ENCODE measurements at regions not wholly inside any gene's neighbourhood (a gene's known extent, or its start where the extent isn't known, plus 50 kb on each side); places are given as distances from the start of the nearest gene placed in this dataset.
A peak's percentile ranks its signal among the peaks of the same experiment; 100 is the strongest.

GRCh38 chr7:49486974-49487829, 286.2 kb upstream of the VWC2 start:
- Mint-ChIP-seq H3K36me3 (no peaks in the 10 kb centered on the region), H3K4me3 (no peak overlapping the region), H3K4me1 (peaks cover 61% of the 10 kb centered on the region), H3K27ac (peak overlapping the region; percentile 96), H3K27me3 (ENCODE audit: low read depth) (no peaks in the 10 kb centered on the region), H3K9me3 (peaks cover 15% of the 10 kb centered on the region; the same call in 1 of the 2 replicates)
- peak; percentile 86 for ATAC-seq
- POLR2A ChIA-PET: no interaction called here
- 0 out of 2 replicates have a peak, but pooled peaks have one; percentile 37 for TF ChIP-seq CREM (CRISPR knock-in tag; IDR thresholded peaks at IDR 0.05)
- TF ChIP-seq ZNF396 (CRISPR knock-in tag; IDR thresholded peaks at IDR 0.05; ENCODE audit: borderline replicate concordance): no peak
- no peak for TF ChIP-seq NR3C1 (CRISPR knock-in tag; conservative IDR thresholded peaks at IDR 0.05; ENCODE audit: low read depth)
- TF ChIP-seq CREB1 (CRISPR knock-in tag; IDR thresholded peaks at IDR 0.05): no peak
- TF ChIP-seq IRF2 (CRISPR knock-in tag; IDR thresholded peaks at IDR 0.05; ENCODE audit: borderline replicate concordance, low read depth): no peak
- TF ChIP-seq E2F4 (CRISPR knock-in tag; IDR thresholded peaks at IDR 0.05; ENCODE audit: borderline replicate concordance, low read depth): no peak
- 0 out of 2 replicates have a peak, but pooled peaks have one; percentile 33 for TF ChIP-seq TEAD1 (CRISPR knock-in tag; IDR thresholded peaks at IDR 0.05)
- CTCF ChIA-PET: interaction anchor here (0.6 to 1.5 kb wide), 3 partner anchors 149 to 303 kb away, joined by 3 to 4 read pairs (median 4); no protein-coding TSS in a partner anchor
- DNase-seq (ENCODE audit: low spot score): no peak

- no peak for ATAC-seq
- peak overlapping the region; percentile 96 for H3K27ac Mint-ChIP-seq
- DNase-seq (ENCODE audit: low spot score): no peak
- H3K4me3 Mint-ChIP-seq: no peak overlapping the region
- ChIA-PET CTCF (interaction anchor here (1.5 kb wide), 1 partner anchor 289 kb away, joined by 4 read pairs; no protein-coding TSS in a partner anchor), POLR2A (no interaction called here)
- no peaks in the 10 kb centered on the region for H3K27me3 Mint-ChIP-seq (ENCODE audit: low read depth)
- no peaks in the 10 kb centered on the region for H3K36me3 Mint-ChIP-seq
- TF ChIP-seq MAX (CRISPR knock-in tag; IDR thresholded peaks at IDR 0.05) (no peak), IRF2 (CRISPR knock-in tag; IDR thresholded peaks at IDR 0.05; ENCODE audit: borderline replicate concordance, low read depth) (no peak), ETV6 (CRISPR knock-in tag; IDR thresholded peaks at IDR 0.05) (no peak)
- TF ChIP-seq, protein P1, sequence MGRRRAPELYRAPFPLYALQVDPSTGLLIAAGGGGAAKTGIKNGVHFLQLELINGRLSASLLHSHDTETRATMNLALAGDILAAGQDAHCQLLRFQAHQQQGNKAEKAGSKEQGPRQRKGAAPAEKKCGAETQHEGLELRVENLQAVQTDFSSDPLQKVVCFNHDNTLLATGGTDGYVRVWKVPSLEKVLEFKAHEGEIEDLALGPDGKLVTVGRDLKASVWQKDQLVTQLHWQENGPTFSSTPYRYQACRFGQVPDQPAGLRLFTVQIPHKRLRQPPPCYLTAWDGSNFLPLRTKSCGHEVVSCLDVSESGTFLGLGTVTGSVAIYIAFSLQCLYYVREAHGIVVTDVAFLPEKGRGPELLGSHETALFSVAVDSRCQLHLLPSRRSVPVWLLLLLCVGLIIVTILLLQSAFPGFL (CRISPR knock-in tag; IDR thresholded peaks at IDR 0.05; ENCODE audit: borderline replicate concordance): no peak
- H3K4me1 Mint-ChIP-seq: peaks cover 61% of the 10 kb centered on the region
- peaks cover 15% of the 10 kb centered on the region; the same call in 1 of the 2 replicates for H3K9me3 Mint-ChIP-seq
These were observed 285.7 kb upstream of the VWC2 start for GRCh38 chr7:49487830-49488140.

- ChIA-PET CTCF (no interaction called here), POLR2A (no interaction called here)
- no peaks in the 10 kb centered on the region for H3K27me3 Mint-ChIP-seq (ENCODE audit: low read depth)
- peaks cover 58% of the 10 kb centered on the region for H3K4me1 Mint-ChIP-seq
- DNase-seq (ENCODE audit: low spot score) (no peak), ATAC-seq (no peak)
- H3K9me3 Mint-ChIP-seq: peaks cover 10% of the 10 kb centered on the region; the same call in 1 of the 2 replicates
- no peak for TF ChIP-seq NFE2L1 (CRISPR knock-in tag; IDR thresholded peaks at IDR 0.05)
- no peak for TF ChIP-seq MXD4 (CRISPR knock-in tag; IDR thresholded peaks at IDR 0.05; ENCODE audit: borderline replicate concordance)
- no peak for TF ChIP-seq FOXP1 (CRISPR knock-in tag; IDR thresholded peaks at IDR 0.05; ENCODE audit: borderline replicate concordance)
- TF ChIP-seq ETV6 (CRISPR knock-in tag; IDR thresholded peaks at IDR 0.05): no peak
- TF ChIP-seq, protein P2, sequence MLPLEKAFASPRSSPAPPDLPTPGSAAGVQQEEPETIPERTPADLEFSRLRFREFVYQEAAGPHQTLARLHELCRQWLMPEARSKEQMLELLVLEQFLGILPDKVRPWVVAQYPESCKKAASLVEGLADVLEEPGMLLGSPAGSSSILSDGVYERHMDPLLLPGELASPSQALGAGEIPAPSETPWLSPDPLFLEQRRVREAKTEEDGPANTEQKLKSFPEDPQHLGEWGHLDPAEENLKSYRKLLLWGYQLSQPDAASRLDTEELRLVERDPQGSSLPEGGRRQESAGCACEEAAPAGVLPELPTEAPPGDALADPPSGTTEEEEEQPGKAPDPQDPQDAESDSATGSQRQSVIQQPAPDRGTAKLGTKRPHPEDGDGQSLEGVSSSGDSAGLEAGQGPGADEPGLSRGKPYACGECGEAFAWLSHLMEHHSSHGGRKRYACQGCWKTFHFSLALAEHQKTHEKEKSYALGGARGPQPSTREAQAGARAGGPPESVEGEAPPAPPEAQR (CRISPR knock-in tag; IDR thresholded peaks at IDR 0.05): no peak
- TF ChIP-seq ZNF317 (CRISPR knock-in tag; IDR thresholded peaks at IDR 0.05; ENCODE audit: borderline replicate concordance, low read depth): no peak
- no peak for TF ChIP-seq ESRRA (CRISPR knock-in tag; IDR thresholded peaks at IDR 0.05; ENCODE audit: borderline replicate concordance)
- TF ChIP-seq SMAD3 (CRISPR knock-in tag; IDR thresholded peaks at IDR 0.05; ENCODE audit: borderline replicate concordance): no peak
- TF ChIP-seq OVOL2 (CRISPR knock-in tag; IDR thresholded peaks at IDR 0.05; ENCODE audit: borderline replicate concordance): no peak
- H3K27ac Mint-ChIP-seq: peak overlapping the region; percentile 88
- no peak overlapping the region for H3K4me3 Mint-ChIP-seq
- H3K36me3 Mint-ChIP-seq: no peaks in the 10 kb centered on the region
These were observed 284.9 kb upstream of the VWC2 start for GRCh38 chr7:49488573-49488972.
